Astrocyte (in vitro differentiated cells and primary cell): ENCODE measurements at regions not wholly inside any gene's neighbourhood (a gene's known extent, or its start where the extent isn't known, plus 50 kb on each side); places are given as distances from the start of the nearest gene placed in this dataset.

Experiments used
- DNase-seq: peaks from one replicate; pipeline ENCODE4 v3.0.0-alpha.2; 2010; ENCODE audit warnings: low read depth
- FAIRE-seq: peaks from 2 replicates; lab custom pipeline; 2011; peaks lifted over from hg19 to GRCh38; lab: Jason Lieb, UNC
- H2AFZ ChIP-seq: 2 replicates; pipeline ENCODE4 v1.6.0; 2012; ENCODE audit warnings: low read depth, low read length, inconsistent platforms
- H3K27ac ChIP-seq: 2 replicates; pipeline ENCODE4 v1.5.1; 2011; ENCODE audit warnings: low read depth, low read length, inconsistent platforms
- H3K27me3 ChIP-seq: 2 replicates; pipeline ENCODE4 v1.6.0; 2011; ENCODE audit warnings: low read length, inconsistent platforms; ENCODE audit not compliant: insufficient read depth
- H3K36me3 ChIP-seq: 2 replicates; pipeline ENCODE4 v1.5.1; 2011; ENCODE audit warnings: low read length, inconsistent platforms; ENCODE audit not compliant: insufficient read depth
- H3K4me1 ChIP-seq: 2 replicates; pipeline ENCODE4 v1.5.1; 2011; ENCODE audit warnings: low read length, inconsistent platforms; ENCODE audit not compliant: insufficient read depth
- H3K4me2 ChIP-seq: 2 replicates; pipeline ENCODE4 v1.6.0; 2012; ENCODE audit warnings: low read length, inconsistent platforms
- H3K4me3 ChIP-seq: 2 replicates; pipeline ENCODE4 v1.5.1; 2011; ENCODE audit warnings: low read depth, mild to moderate bottlenecking, low read length, inconsistent platforms; ENCODE audit not compliant: insufficient read depth
- H3K79me2 ChIP-seq: 2 replicates; pipeline ENCODE4 v1.6.0; 2012; ENCODE audit warnings: mild to moderate bottlenecking, low read length, inconsistent platforms; ENCODE audit not compliant: insufficient read depth
- H3K9ac ChIP-seq: 2 replicates; pipeline ENCODE4 v1.6.0; 2012; ENCODE audit warnings: mild to moderate bottlenecking, low read length, inconsistent platforms
- H3K9me3 ChIP-seq: 2 replicates; pipeline ENCODE4 v1.5.1; 2012; ENCODE audit warnings: low read depth, mild to moderate bottlenecking, low read length, inconsistent platforms; ENCODE audit not compliant: insufficient read depth
- H4K20me1 ChIP-seq: 2 replicates; pipeline ENCODE4 v1.6.0; 2012; ENCODE audit warnings: low read length, inconsistent platforms; ENCODE audit not compliant: insufficient read depth
- H3K27ac Mint-ChIP-seq: one replicate; pipeline ENCODE4 v1.8.0; 2021; ENCODE audit warnings: mild to moderate bottlenecking, mixed read lengths; ENCODE audit not compliant: unreplicated experiment
- H3K27me3 Mint-ChIP-seq: one replicate; pipeline ENCODE4 v1.8.0; 2021; ENCODE audit warnings: low read depth, mixed read lengths; ENCODE audit not compliant: unreplicated experiment
- H3K36me3 Mint-ChIP-seq: one replicate; pipeline ENCODE4 v1.8.0; 2021; ENCODE audit warnings: low read depth, mixed read lengths; ENCODE audit not compliant: unreplicated experiment
- H3K4me1 Mint-ChIP-seq: one replicate; pipeline ENCODE4 v1.8.0; 2021; ENCODE audit warnings: low read depth, mixed read lengths; ENCODE audit not compliant: unreplicated experiment
- H3K4me3 Mint-ChIP-seq: one replicate; pipeline ENCODE4 v1.8.0; 2021; ENCODE audit warnings: mild to moderate bottlenecking, moderate library complexity, mixed read lengths; ENCODE audit not compliant: unreplicated experiment
- H3K9me3 Mint-ChIP-seq: one replicate; pipeline ENCODE4 v1.8.0; 2021; ENCODE audit warnings: mild to moderate bottlenecking, mixed read lengths; ENCODE audit not compliant: unreplicated experiment
- EZH2 ChIP-seq: IDR thresholded peaks from 2 replicates; pipeline ENCODE4 v1.6.1; 2012; ENCODE audit warnings: mild to moderate bottlenecking, low read length, inconsistent platforms; ENCODE audit not compliant: insufficient read depth
- TF ChIP-seq, protein P1 (sequence below): IDR thresholded peaks from 2 replicates; pipeline ENCODE4 v1.5.1; 2011; ENCODE audit warnings: low read depth, mild to moderate bottlenecking, inconsistent platforms, low read length, moderate library complexity; ENCODE audit not compliant: insufficient read depth

DNA sequence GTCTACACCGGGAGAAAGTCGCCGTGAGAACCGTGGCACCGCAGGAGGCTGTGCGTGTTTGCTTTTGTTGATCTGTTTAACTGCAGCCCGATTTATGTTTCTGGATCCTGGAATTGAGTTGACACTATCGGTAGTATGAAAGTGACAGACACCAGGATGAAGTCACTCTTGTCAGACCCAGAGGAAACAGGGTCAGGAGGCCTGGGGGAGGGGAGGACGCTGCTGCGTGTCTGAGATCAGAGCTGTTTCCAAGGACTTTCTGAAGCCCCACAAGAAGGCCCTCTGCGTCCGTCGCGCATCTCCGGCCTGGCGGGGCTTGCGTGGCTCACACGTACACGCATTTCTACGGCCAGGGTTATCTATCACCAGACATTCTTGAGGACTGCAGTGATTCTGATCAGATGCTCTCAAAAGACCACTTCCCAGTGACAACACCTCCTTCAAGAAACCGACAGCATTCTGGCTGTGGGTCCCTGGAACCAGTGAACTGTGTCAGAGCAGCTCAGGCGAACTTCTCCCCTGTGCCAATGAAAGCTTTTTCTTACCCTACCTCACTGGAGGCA is 263.4 kb downstream of the ADGRD1 start:
- Mint-ChIP-seq H3K9me3 (no peaks in the 10 kb centered on the region), H3K4me1 (no peaks in the 10 kb centered on the region), H3K36me3 (no peaks in the 10 kb centered on the region), H3K27me3 (peaks cover 3% of the 10 kb centered on the region), H3K4me3 (no peak overlapping the region), H3K27ac (no peak overlapping the region)
- H3K9ac ChIP-seq = no peak overlapping the region
- no peaks in the 10 kb centered on the region for H3K36me3 ChIP-seq
- H3K79me2 ChIP-seq = no peaks in the 10 kb centered on the region
- H3K27me3 ChIP-seq = peaks cover 4% of the 10 kb centered on the region
- no peaks in the 10 kb centered on the region for H3K9me3 ChIP-seq
- no peaks in the 10 kb centered on the region for H3K4me1 ChIP-seq
- FAIRE-seq (no peak), DNase-seq (no peak)
- no peaks in the 10 kb centered on the region for H4K20me1 ChIP-seq
- TF ChIP-seq, protein P1, sequence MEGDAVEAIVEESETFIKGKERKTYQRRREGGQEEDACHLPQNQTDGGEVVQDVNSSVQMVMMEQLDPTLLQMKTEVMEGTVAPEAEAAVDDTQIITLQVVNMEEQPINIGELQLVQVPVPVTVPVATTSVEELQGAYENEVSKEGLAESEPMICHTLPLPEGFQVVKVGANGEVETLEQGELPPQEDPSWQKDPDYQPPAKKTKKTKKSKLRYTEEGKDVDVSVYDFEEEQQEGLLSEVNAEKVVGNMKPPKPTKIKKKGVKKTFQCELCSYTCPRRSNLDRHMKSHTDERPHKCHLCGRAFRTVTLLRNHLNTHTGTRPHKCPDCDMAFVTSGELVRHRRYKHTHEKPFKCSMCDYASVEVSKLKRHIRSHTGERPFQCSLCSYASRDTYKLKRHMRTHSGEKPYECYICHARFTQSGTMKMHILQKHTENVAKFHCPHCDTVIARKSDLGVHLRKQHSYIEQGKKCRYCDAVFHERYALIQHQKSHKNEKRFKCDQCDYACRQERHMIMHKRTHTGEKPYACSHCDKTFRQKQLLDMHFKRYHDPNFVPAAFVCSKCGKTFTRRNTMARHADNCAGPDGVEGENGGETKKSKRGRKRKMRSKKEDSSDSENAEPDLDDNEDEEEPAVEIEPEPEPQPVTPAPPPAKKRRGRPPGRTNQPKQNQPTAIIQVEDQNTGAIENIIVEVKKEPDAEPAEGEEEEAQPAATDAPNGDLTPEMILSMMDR = no peak
- TF ChIP-seq EZH2 = no peak
- H3K4me2 ChIP-seq = no peak overlapping the region
- H2AFZ ChIP-seq = no peak overlapping the region
- H3K4me3 ChIP-seq = no peak overlapping the region
- H3K27ac ChIP-seq = no peak overlapping the region

- H3K27me3 ChIP-seq = peaks cover 4% of the 10 kb centered on the region
- no peaks in the 10 kb centered on the region for H3K9me3 ChIP-seq
- FAIRE-seq = no peak
- Mint-ChIP-seq H3K27me3 (peaks cover 3% of the 10 kb centered on the region), H3K27ac (peak overlapping the region; percentile 34), H3K9me3 (no peaks in the 10 kb centered on the region), H3K4me1 (no peaks in the 10 kb centered on the region), H3K36me3 (no peaks in the 10 kb centered on the region), H3K4me3 (no peak overlapping the region)
- H3K36me3 ChIP-seq = no peaks in the 10 kb centered on the region
- TF ChIP-seq, protein P1 = no peak
- no peaks in the 10 kb centered on the region for H3K4me1 ChIP-seq
- no peak overlapping the region for H3K27ac ChIP-seq
- H4K20me1 ChIP-seq = no peaks in the 10 kb centered on the region
- H3K4me3 ChIP-seq = no peak overlapping the region
- no peak for DNase-seq
- H3K79me2 ChIP-seq = no peaks in the 10 kb centered on the region
- no peak overlapping the region for H2AFZ ChIP-seq
- no peak overlapping the region for H3K9ac ChIP-seq
- no peak overlapping the region for H3K4me2 ChIP-seq
Measured at GRCh38 chr12:131218026-131218922, 264.6 kb downstream of the ADGRD1 start.
